Type B pancreatic cell (in vitro differentiated cells): ENCODE measurements at regions not wholly inside any gene's neighbourhood (a gene's known extent, or its start where the extent isn't known, plus 50 kb on each side); places are given as distances from the start of the nearest gene placed in this dataset.

Source experiments
- DNase-seq: peaks from one replicate; pipeline ENCODE4 v3.0.0; 2021; ENCODE audit warnings: mixed read lengths; ENCODE audit not compliant: unreplicated experiment; ENCODE audit errors: extremely low spot score
- H3K27ac Mint-ChIP-seq: 2 replicates; pipeline ENCODE4 v1.8.0; 2021; ENCODE audit warnings: mild to moderate bottlenecking, mixed read lengths
- H3K27me3 Mint-ChIP-seq: 2 replicates; pipeline ENCODE4 v1.8.0; 2021; ENCODE audit warnings: mixed read lengths
- H3K36me3 Mint-ChIP-seq: 2 replicates; pipeline ENCODE4 v1.8.0; 2021; ENCODE audit warnings: mixed read lengths
- H3K4me1 Mint-ChIP-seq: one replicate; pipeline ENCODE4 v1.8.0; 2021; ENCODE audit warnings: mixed read lengths; ENCODE audit not compliant: unreplicated experiment
- H3K4me3 Mint-ChIP-seq: 2 replicates; pipeline ENCODE4 v1.8.0; 2021; ENCODE audit warnings: mild to moderate bottlenecking, mixed read lengths
- H3K9me3 Mint-ChIP-seq: 2 replicates; pipeline ENCODE4 v1.8.0; 2021; ENCODE audit warnings: mixed read lengths
- CTCF ChIP-seq: fragments of 200-600 bp; sonication (generic); conservative IDR thresholded peaks from 2 replicates; pipeline ENCODE4 v1.5.0; 2021; ENCODE audit warnings: antibody characterized with exemption, mild to moderate bottlenecking

GRCh38 chr10:14416308-14416700 is 85.6 kb upstream of the FRMD4A start:
- peaks cover 18% of the 10 kb centered on the region for H3K4me1 Mint-ChIP-seq
- H3K9me3 Mint-ChIP-seq = peaks cover 5% of the 10 kb centered on the region
- no peak for TF ChIP-seq CTCF
- peaks cover 6% of the 10 kb centered on the region for H3K27me3 Mint-ChIP-seq
- peak overlapping the region; percentile 42 for H3K4me3 Mint-ChIP-seq
- no peak for DNase-seq
- peak overlapping the region; percentile 76 for H3K27ac Mint-ChIP-seq
- no peaks in the 10 kb centered on the region for H3K36me3 Mint-ChIP-seq

GRCh38 chr10:14415676-14416307 is 85.1 kb upstream of the FRMD4A start:
- Mint-ChIP-seq H3K27me3 (peaks cover 9% of the 10 kb centered on the region), H3K27ac (peak overlapping the region; percentile 76), H3K4me3 (peak overlapping the region; percentile 42), H3K4me1 (peaks cover 18% of the 10 kb centered on the region), H3K36me3 (no peaks in the 10 kb centered on the region), H3K9me3 (peaks cover 5% of the 10 kb centered on the region)
- TF ChIP-seq CTCF = no peak
- no peak for DNase-seq

- Mint-ChIP-seq H3K4me1 (peaks cover 18% of the 10 kb centered on the region), H3K36me3 (no peaks in the 10 kb centered on the region), H3K9me3 (peaks cover 5% of the 10 kb centered on the region), H3K27me3 (peaks cover 12% of the 10 kb centered on the region), H3K27ac (no peak overlapping the region), H3K4me3 (no peak overlapping the region)
- TF ChIP-seq CTCF = no peak
- no peak for DNase-seq
Measured at GRCh38 chr10:14414901-14415300, 84.2 kb upstream of the FRMD4A start.

- Mint-ChIP-seq H3K4me3 (no peak overlapping the region), H3K9me3 (peaks cover 5% of the 10 kb centered on the region), H3K4me1 (peaks cover 18% of the 10 kb centered on the region), H3K36me3 (no peaks in the 10 kb centered on the region), H3K27me3 (peaks cover 16% of the 10 kb centered on the region), H3K27ac (no peak overlapping the region)
- no peak for TF ChIP-seq CTCF
- no peak for DNase-seq
Measured at GRCh38 chr10:14413523-14413922, 82.8 kb upstream of the FRMD4A start.

GRCh38 chr10:14412624-14413023 is 81.9 kb upstream of the FRMD4A start:
- Mint-ChIP-seq H3K9me3 (peaks cover 5% of the 10 kb centered on the region), H3K4me1 (peaks cover 18% of the 10 kb centered on the region), H3K27ac (no peak overlapping the region), H3K4me3 (no peak overlapping the region), H3K36me3 (no peaks in the 10 kb centered on the region), H3K27me3 (peaks cover 16% of the 10 kb centered on the region)
- no peak for TF ChIP-seq CTCF
- no peak for DNase-seq
